Thyroid gland (tissue), 4 donors: ENCODE measurements at regions not wholly inside any gene's neighbourhood (a gene's known extent, or its start where the extent isn't known, plus 50 kb on each side); places are given as distances from the start of the nearest gene placed in this dataset.

Experiments
- DNase-seq, 2 donors: peaks; one replicate each; pipeline ENCODE4 v3.0.0-alpha.2; 2019
- H3K27ac ChIP-seq, 3 donors: fragments of 200-600 bp; sonication (generic); 1 replicate in 2 of 3; 2 replicates in 1 of 3; pipeline ENCODE4 v1.5.1; 2016 to 2019; ENCODE audit warnings: mild to moderate bottlenecking in 1 of 3, moderate library complexity in 1 of 3
- H3K27me3 ChIP-seq: fragments of 200-600 bp; sonication (generic); one replicate; pipeline ENCODE4 v1.5.1; 2019
- H3K36me3 ChIP-seq, 2 donors: fragments of 200-600 bp; sonication (generic); one replicate each; pipeline ENCODE4 v1.5.1; 2016 to 2019
- H3K4me1 ChIP-seq, 2 donors: fragments of 200-600 bp; sonication (generic); one replicate each; pipeline ENCODE4 v1.5.1; 2017 to 2019
- H3K4me3 ChIP-seq, 3 donors: fragments of 200-600 bp; sonication (generic); replicated peaks in 1 of 3; 1 replicate in 2 of 3; 2 replicates in 1 of 3; pipeline ENCODE4 v1.5.1; 2016; ENCODE audit warnings: mild to moderate bottlenecking in 1 of 3
- H3K9me3 ChIP-seq: fragments of 200-600 bp; sonication (generic); one replicate; pipeline ENCODE4 v1.5.1; 2017
- POLR2A ChIP-seq, 2 donors: fragments of 450-650 bp; IDR thresholded peaks; one replicate each; pipeline ENCODE4 v1.6.1; 2017; ENCODE audit warnings: antibody characterized with exemption in 2 of 2, mild to moderate bottlenecking in 2 of 2, moderate library complexity in 1 of 2
- WGBS, 2 donors: methylation state at CpG; one replicate each; pipeline ENCODE4 v1.1.5; 2017; 5-methylcytosine and 5-hydroxymethylcytosine counted together
- intact Hi-C: fragments of 100-400 bp; cut with DNase I; formaldehyde crosslinking; loops from one replicate; pipeline ENCODE4 v1.15.1; 2023
- TF ChIP-seq, protein P1 (sequence below), 6 experiments: fragments of 200-600 bp in 3 of 6; fragments of 450-650 bp in 3 of 6; sonication (generic) in 3 of 6; IDR thresholded peaks; one replicate each; pipeline ENCODE4 v1.5.1; 2016 to 2019; ENCODE audit warnings: antibody characterized with exemption in 6 of 6, mild to moderate bottlenecking in 2 of 6, inconsistent platforms in 1 of 6, moderate library complexity in 1 of 6

DNA sequence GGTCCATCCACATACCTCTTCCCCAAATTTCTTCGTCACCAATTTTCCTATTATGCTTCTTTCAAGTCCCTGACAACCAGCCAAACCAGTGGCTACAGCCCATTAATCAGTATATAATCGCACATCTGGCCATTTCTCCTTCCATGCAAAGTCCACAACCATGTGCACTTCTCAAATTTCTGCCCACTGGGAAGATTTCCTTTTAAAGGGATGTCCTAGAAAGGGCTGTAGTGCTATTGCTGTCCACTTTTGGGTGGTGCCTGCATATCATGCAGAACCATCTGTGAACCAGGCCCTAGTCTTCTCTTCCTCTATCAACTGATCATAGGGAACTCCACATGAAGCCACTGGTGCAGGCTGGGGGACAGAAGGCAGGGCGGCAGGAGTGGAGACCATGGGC lies 55.2 kb upstream of the MID1IP1 start:
- TF ChIP-seq, protein P1, sequence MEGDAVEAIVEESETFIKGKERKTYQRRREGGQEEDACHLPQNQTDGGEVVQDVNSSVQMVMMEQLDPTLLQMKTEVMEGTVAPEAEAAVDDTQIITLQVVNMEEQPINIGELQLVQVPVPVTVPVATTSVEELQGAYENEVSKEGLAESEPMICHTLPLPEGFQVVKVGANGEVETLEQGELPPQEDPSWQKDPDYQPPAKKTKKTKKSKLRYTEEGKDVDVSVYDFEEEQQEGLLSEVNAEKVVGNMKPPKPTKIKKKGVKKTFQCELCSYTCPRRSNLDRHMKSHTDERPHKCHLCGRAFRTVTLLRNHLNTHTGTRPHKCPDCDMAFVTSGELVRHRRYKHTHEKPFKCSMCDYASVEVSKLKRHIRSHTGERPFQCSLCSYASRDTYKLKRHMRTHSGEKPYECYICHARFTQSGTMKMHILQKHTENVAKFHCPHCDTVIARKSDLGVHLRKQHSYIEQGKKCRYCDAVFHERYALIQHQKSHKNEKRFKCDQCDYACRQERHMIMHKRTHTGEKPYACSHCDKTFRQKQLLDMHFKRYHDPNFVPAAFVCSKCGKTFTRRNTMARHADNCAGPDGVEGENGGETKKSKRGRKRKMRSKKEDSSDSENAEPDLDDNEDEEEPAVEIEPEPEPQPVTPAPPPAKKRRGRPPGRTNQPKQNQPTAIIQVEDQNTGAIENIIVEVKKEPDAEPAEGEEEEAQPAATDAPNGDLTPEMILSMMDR (IDR thresholded peaks at IDR 0.05) = no peak
- TF ChIP-seq POLR2A (IDR thresholded peaks at IDR 0.05) = no peak
- DNase-seq = no peak
- 88 to 93% methylated on average over 2 to 3 of the region's 3 CpGs for WGBS, 2 donors
- no peaks in the 10 kb centered on the region for H3K4me1 ChIP-seq
- no peaks in the 10 kb centered on the region for H3K9me3 ChIP-seq
- no peaks in the 10 kb centered on the region for H3K27me3 ChIP-seq
- H3K27ac ChIP-seq = no peak overlapping the region
- no peak overlapping the region for H3K4me3 ChIP-seq
- no peaks in the 10 kb centered on the region for H3K36me3 ChIP-seq
- intact Hi-C loops = no loop called here

DNA sequence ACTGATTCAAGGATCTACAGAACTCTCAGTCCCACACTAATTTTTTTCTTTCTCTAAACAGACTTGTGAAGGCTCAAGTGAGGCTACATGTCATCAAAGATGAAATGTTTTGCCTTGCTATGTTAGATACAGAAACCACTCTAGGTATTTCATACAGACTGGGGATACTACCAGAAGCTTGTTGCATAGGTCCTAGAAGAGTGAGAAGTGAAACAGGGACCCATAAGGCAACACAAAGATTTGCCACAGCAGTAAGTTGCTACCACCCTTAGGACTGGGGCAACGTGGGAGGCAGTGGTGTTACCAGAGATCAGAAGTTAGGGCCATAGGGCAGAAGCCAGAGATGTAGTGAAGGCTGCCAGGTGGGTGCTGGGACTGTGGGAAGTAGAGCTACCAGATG lies 50.7 kb upstream of the MID1IP1 start:
- intact Hi-C loops = loop anchor here (10.0 kb wide), 1 partner anchor 234 kb away; no protein-coding TSS in a partner anchor
- Histone ChIP-seq H3K9me3 (no peaks in the 10 kb centered on the region), H3K36me3 (no peaks in the 10 kb centered on the region), H3K4me3 (no peak overlapping the region), H3K27ac (no peak overlapping the region), H3K27me3 (no peaks in the 10 kb centered on the region), H3K4me1 (no peaks in the 10 kb centered on the region)
- WGBS, 2 donors = 45% methylated on average over 1 of the region's 1 CpG; no CpG with 5 or more reads in 1 of the 2 donors
- no peak for TF ChIP-seq POLR2A (IDR thresholded peaks at IDR 0.05)
- TF ChIP-seq, protein P1 (IDR thresholded peaks at IDR 0.05) = no peak
- DNase-seq = no peak
